ENCODE measurements at regions not wholly inside any gene's neighbourhood (a gene's known extent, or its start where the extent isn't known, plus 50 kb on each side); places are given as distances from the start of the nearest gene placed in this dataset.

GRCh38 chr4:15374656-15375055, 53.2 kb upstream of the C1QTNF7 start:
- no peak for DNase-seq (ENCODE audit: low read depth)

- no peak for DNase-seq (ENCODE audit: low read depth)
Measured at GRCh38 chr4:15375667-15376066, 52.2 kb upstream of the C1QTNF7 start.

- no peak for DNase-seq (ENCODE audit: low read depth)
Measured at GRCh38 chr4:15376145-15376544, 51.7 kb upstream of the C1QTNF7 start.

GRCh38 chr4:15376594-15376993, 51.2 kb upstream of the C1QTNF7 start:
- no peak for DNase-seq (ENCODE audit: low read depth)

Data from stimulated activated CD8-positive, alpha-beta memory T cell treated with anti-CD3 and anti-CD28 coated beads, Interleukin-4, amount 100 ng/mL, for 24 hours (primary cell).